Loucy (cell line): ENCODE measurements at regions not wholly inside any gene's neighbourhood (a gene's known extent, or its start where the extent isn't known, plus 50 kb on each side); places are given as distances from the start of the nearest gene placed in this dataset.

Source experiments
- H2AFZ ChIP-seq: fragments of 200-600 bp; sonication (generic); 2 replicates; pipeline ENCODE4 v1.6.0; 2016; ENCODE audit warnings: antibody characterized with exemption, mild to moderate bottlenecking, low read length, moderate library complexity
- H3F3A ChIP-seq: fragments of 200-600 bp; 2 replicates; pipeline ENCODE4 v1.6.0; 2016; ENCODE audit warnings: antibody characterized with exemption, low read depth, mild to moderate bottlenecking
- H3K27me3 ChIP-seq: fragments of 200-600 bp; sonication (generic); 2 replicates; pipeline ENCODE4 v1.6.1; 2014; ENCODE audit warnings: low read length, mild to moderate bottlenecking; ENCODE audit not compliant: insufficient read depth, poor library complexity, severe bottlenecking
- H3K36me3 ChIP-seq: fragments of 200-600 bp; sonication (generic); 2 replicates; pipeline ENCODE4 v1.6.1; 2016; ENCODE audit warnings: low read length; ENCODE audit not compliant: insufficient read depth
- H3K4me1 ChIP-seq: fragments of 200-600 bp; sonication (generic); 2 replicates; pipeline ENCODE4 v1.5.1; 2014; ENCODE audit warnings: low read length, mild to moderate bottlenecking; ENCODE audit not compliant: insufficient read depth, poor library complexity, severe bottlenecking
- H3K4me2 ChIP-seq: fragments of 200-600 bp; sonication (generic); 2 replicates; pipeline ENCODE4 v1.6.0; 2014; ENCODE audit warnings: antibody characterized with exemption, low read length, low read depth, mild to moderate bottlenecking; ENCODE audit not compliant: poor library complexity, severe bottlenecking
- H3K4me3 ChIP-seq: fragments of 200-600 bp; sonication (generic); 2 replicates; pipeline ENCODE4 v1.5.1; 2014; ENCODE audit warnings: low read length, mild to moderate bottlenecking, mixed read lengths; ENCODE audit not compliant: poor library complexity, severe bottlenecking
- H3K79me2 ChIP-seq: fragments of 200-600 bp; sonication (generic); 2 replicates; pipeline ENCODE4 v1.6.1; 2014; ENCODE audit warnings: low read length; ENCODE audit not compliant: insufficient read depth
- H3K9ac ChIP-seq: fragments of 200-600 bp; sonication (generic); 2 replicates; pipeline ENCODE4 v1.6.0; 2014; ENCODE audit warnings: mild to moderate bottlenecking, low read depth, low read length, moderate library complexity; ENCODE audit not compliant: poor library complexity, severe bottlenecking
- H3K9me2 ChIP-seq: fragments of 200-600 bp; sonication (generic); replicated peaks from 2 replicates; pipeline ENCODE4 v1.6.1; 2016; ENCODE audit warnings: low read depth, low read length, mixed read lengths
- H3K9me3 ChIP-seq: fragments of 200-600 bp; sonication (generic); 2 replicates; pipeline ENCODE4 v1.6.1; 2014; ENCODE audit warnings: mild to moderate bottlenecking, antibody characterized with exemption, low read length, low read depth; ENCODE audit not compliant: insufficient read depth
- H4K20me1 ChIP-seq: fragments of 200-600 bp; sonication (generic); 2 replicates; pipeline ENCODE4 v1.6.0; 2014; ENCODE audit warnings: antibody characterized with exemption, low read length, mild to moderate bottlenecking; ENCODE audit not compliant: insufficient read depth, poor library complexity, severe bottlenecking
- EZH2phosphoT487 ChIP-seq: fragments of 200-600 bp; IDR thresholded peaks from 2 replicates; pipeline ENCODE4 v1.6.1; 2018; ENCODE audit warnings: antibody characterized with exemption, mild to moderate bottlenecking, moderate library complexity, borderline replicate concordance
- TF ChIP-seq, protein P1 (sequence below): fragments of 200-600 bp; sonication (generic); conservative IDR thresholded peaks from 2 replicates; pipeline ENCODE4 v1.5.1; 2014; ENCODE audit warnings: mild to moderate bottlenecking, antibody characterized with exemption, low read length

DNA sequence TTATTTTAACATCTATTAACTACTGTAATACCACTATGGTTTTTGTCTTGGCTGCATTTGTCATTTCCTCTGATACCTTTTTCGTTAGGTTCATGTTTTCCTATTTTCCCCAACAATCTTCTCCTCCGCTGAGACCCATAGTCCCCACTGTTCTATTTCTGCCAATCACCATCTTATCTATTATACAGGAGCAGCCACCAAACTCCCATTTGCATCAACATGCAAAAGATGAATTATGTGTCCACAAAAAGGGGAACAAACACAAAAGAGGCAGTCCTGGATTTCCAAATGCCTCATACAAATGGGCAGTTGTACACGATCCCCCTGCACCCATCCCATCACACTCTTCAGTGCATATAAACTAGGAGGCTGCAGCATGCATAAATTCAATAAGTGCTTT, 121.7 kb upstream of the MYLIP start:
- no peak for TF ChIP-seq EZH2phosphoT487
- TF ChIP-seq, protein P1, sequence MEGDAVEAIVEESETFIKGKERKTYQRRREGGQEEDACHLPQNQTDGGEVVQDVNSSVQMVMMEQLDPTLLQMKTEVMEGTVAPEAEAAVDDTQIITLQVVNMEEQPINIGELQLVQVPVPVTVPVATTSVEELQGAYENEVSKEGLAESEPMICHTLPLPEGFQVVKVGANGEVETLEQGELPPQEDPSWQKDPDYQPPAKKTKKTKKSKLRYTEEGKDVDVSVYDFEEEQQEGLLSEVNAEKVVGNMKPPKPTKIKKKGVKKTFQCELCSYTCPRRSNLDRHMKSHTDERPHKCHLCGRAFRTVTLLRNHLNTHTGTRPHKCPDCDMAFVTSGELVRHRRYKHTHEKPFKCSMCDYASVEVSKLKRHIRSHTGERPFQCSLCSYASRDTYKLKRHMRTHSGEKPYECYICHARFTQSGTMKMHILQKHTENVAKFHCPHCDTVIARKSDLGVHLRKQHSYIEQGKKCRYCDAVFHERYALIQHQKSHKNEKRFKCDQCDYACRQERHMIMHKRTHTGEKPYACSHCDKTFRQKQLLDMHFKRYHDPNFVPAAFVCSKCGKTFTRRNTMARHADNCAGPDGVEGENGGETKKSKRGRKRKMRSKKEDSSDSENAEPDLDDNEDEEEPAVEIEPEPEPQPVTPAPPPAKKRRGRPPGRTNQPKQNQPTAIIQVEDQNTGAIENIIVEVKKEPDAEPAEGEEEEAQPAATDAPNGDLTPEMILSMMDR: no peak
- Histone ChIP-seq H3K4me3 (no peak overlapping the region), H3K9me3 (no peaks in the 10 kb centered on the region), H4K20me1 (no peaks in the 10 kb centered on the region), H3K79me2 (no peaks in the 10 kb centered on the region), H3K9ac (no peak overlapping the region), H3K4me1 (peaks cover 4% of the 10 kb centered on the region), H3K36me3 (no peaks in the 10 kb centered on the region), H2AFZ (no peak overlapping the region), H3K4me2 (no peak overlapping the region), H3F3A (no peaks in the 10 kb centered on the region), H3K9me2 (no peaks in the 10 kb centered on the region), H3K27me3 (no peaks in the 10 kb centered on the region)

DNA sequence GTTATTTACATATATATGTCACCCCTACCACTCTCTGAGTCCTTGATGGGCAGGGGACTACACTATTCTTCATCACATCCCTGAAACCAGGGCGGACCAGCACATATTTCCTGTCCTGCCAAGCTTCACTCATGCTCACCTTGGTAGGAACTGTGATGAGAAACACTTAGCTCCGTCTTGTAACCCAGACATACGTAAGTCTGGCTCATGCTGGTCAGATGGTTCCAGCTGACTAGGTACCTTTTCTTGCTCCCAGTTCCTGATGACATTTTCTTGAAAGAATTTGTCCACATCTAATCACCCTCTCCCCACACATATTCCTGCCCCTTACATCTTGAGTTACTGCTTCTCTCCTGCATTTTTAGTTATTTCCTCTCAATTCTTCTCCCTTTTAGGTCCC, 122.2 kb upstream of the MYLIP start:
- H3F3A ChIP-seq: no peaks in the 10 kb centered on the region
- H4K20me1 ChIP-seq: no peaks in the 10 kb centered on the region
- H2AFZ ChIP-seq: no peak overlapping the region
- TF ChIP-seq, protein P1: no peak
- no peak for TF ChIP-seq EZH2phosphoT487
- H3K9me3 ChIP-seq: no peaks in the 10 kb centered on the region
- no peaks in the 10 kb centered on the region for H3K9me2 ChIP-seq
- H3K4me3 ChIP-seq: no peak overlapping the region
- H3K36me3 ChIP-seq: no peaks in the 10 kb centered on the region
- H3K9ac ChIP-seq: no peak overlapping the region
- H3K4me2 ChIP-seq: no peak overlapping the region
- no peaks in the 10 kb centered on the region for H3K27me3 ChIP-seq
- H3K4me1 ChIP-seq: peaks cover 4% of the 10 kb centered on the region
- H3K79me2 ChIP-seq: no peaks in the 10 kb centered on the region

DNA sequence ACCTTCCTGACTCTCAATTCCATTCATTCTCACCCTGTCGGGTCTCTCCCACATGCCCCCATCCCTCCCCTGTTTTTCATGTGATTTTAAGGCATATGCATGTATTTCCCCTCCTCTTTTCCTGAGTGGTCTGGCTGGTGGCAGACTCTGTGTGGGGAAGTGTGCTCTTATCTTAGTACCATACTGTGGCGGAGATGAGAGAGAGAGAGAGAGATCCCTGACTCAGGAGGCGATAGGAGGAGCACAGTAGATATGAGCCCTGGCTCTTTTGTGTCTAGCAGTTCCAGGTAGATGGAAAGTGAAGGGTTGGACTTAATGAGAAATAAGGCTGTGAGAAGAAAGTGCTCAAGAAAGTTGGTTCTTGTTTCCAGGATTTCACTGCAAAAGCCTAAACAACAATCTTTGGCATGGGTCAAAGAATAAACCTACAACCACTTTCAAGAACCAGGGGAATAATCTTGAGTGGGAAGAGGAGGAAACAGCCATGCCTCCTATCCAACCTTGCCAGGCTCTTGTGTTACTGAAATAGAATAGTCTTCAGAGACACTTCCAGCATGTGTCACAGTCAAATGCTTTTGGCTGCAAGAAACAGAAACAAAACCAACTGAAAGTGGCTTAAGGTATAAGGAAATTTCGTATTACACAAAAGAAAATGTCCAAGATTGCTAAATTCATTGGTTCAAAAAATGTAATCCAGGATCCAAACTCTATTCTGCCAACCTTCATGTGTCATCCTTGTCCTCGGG, 123.8 kb upstream of the MYLIP start:
- Histone ChIP-seq H3K36me3 (no peaks in the 10 kb centered on the region), H3K9me3 (no peaks in the 10 kb centered on the region), H3K27me3 (no peaks in the 10 kb centered on the region), H4K20me1 (no peaks in the 10 kb centered on the region), H3K4me2 (no peak overlapping the region), H3K79me2 (no peaks in the 10 kb centered on the region), H3K4me1 (peaks cover 4% of the 10 kb centered on the region), H3K9me2 (no peaks in the 10 kb centered on the region), H3K4me3 (no peak overlapping the region), H3F3A (no peaks in the 10 kb centered on the region), H3K9ac (no peak overlapping the region), H2AFZ (no peak overlapping the region)
- TF ChIP-seq, protein P1: no peak
- TF ChIP-seq EZH2phosphoT487: no peak
